Muscle of leg (tissue), 3 donors: ENCODE measurements at regions not wholly inside any gene's neighbourhood (a gene's known extent, or its start where the extent isn't known, plus 50 kb on each side); places are given as distances from the start of the nearest gene placed in this dataset.
"Not testable (repeated sequence)": the region's sequence is repeated elsewhere in the genome, so short reads cannot be mapped to it uniquely, and the experiment has no call there.

Source experiments
- DNase-seq: peaks from one replicate; pipeline ENCODE4 v3.0.0; 2013
- H3K27ac ChIP-seq: one replicate; pipeline ENCODE4 v1.5.1; 2013; ENCODE audit warnings: mild to moderate bottlenecking, low read length, control low read depth
- H3K27me3 ChIP-seq: one replicate; pipeline ENCODE4 v1.6.1; 2013; ENCODE audit warnings: low read length; ENCODE audit not compliant: control insufficient read depth, insufficient read depth
- H3K36me3 ChIP-seq: one replicate; pipeline ENCODE4 v1.6.1; 2013; ENCODE audit warnings: low read length; ENCODE audit not compliant: control insufficient read depth, insufficient read depth
- H3K4me1 ChIP-seq: one replicate; pipeline ENCODE4 v1.6.1; 2013; ENCODE audit warnings: low read length; ENCODE audit not compliant: control insufficient read depth, insufficient read depth
- H3K4me3 ChIP-seq: one replicate; pipeline ENCODE4 v1.5.1; 2013; ENCODE audit warnings: low read length, control low read depth
- H3K9me3 ChIP-seq: replicated peaks from 2 replicates; pipeline ENCODE4 v1.6.1; 2013; ENCODE audit warnings: low read depth, low read length; ENCODE audit not compliant: control insufficient read depth
- WGBS: methylation state at CpG from one replicate; pipeline ENCODE4 v1.1.5; 2013; ENCODE audit warnings: missing lambda C conversion rate; ENCODE audit not compliant: insufficient coverage; 5-methylcytosine and 5-hydroxymethylcytosine counted together

DNA sequence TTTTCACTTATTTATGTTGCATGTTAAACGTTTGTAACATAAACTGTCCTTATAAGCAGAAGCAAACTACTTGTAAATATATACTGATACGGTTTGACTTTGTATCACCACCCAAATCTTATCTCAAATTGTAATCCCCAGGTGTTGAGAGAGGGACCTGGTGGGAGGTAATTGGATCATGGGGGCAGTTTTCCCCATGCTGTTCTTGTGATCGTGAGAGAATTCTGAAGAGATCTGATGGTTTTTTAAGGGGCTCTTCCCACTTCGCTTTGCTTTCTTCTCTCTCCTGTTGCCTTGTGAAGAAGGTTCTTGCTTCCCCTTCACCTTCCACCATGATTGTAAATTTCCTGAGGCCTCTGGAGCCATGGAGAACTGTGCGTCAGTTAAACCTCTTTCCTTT, 87.1 kb upstream of the MAPK10 start:
- H3K27me3 ChIP-seq, result no peaks in the 10 kb centered on the region
- no peak overlapping the region for H3K4me3 ChIP-seq
- H3K9me3 ChIP-seq, result no peaks in the 10 kb centered on the region
- no peak for DNase-seq
- H3K4me1 ChIP-seq, result no peaks in the 10 kb centered on the region
- 100% methylated on average over 1 of the region's 5 CpGs for WGBS
- H3K27ac ChIP-seq, result no peak overlapping the region
- H3K36me3 ChIP-seq, result no peaks in the 10 kb centered on the region

DNA sequence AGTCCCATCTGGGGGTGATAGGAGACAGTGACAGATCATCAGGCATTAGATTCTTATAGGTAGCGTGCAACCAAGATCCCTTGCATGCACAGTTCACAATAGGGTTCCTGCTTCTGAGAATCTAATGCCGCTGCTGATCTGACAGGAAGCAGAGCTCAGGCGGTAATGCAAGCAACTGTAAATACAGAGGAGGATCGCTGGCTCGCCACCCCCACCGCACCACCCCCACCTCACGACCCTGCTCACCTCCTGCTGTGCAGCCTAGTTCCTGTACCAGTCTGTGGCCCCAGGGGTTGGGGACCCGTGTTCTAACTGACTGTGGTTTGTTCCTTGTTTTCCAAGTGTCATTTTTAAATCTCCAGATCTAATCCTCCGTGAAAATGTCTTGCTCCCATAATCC, 89.0 kb upstream of the MAPK10 start:
- H3K27ac ChIP-seq, result no peak overlapping the region
- no peaks in the 10 kb centered on the region for H3K9me3 ChIP-seq
- DNase-seq, result no peak
- H3K36me3 ChIP-seq, result no peaks in the 10 kb centered on the region
- H3K27me3 ChIP-seq, result no peaks in the 10 kb centered on the region
- H3K4me1 ChIP-seq, result no peaks in the 10 kb centered on the region
- WGBS, result 62% methylated on average over 7 of the region's 9 CpGs
- no peak overlapping the region for H3K4me3 ChIP-seq

DNA sequence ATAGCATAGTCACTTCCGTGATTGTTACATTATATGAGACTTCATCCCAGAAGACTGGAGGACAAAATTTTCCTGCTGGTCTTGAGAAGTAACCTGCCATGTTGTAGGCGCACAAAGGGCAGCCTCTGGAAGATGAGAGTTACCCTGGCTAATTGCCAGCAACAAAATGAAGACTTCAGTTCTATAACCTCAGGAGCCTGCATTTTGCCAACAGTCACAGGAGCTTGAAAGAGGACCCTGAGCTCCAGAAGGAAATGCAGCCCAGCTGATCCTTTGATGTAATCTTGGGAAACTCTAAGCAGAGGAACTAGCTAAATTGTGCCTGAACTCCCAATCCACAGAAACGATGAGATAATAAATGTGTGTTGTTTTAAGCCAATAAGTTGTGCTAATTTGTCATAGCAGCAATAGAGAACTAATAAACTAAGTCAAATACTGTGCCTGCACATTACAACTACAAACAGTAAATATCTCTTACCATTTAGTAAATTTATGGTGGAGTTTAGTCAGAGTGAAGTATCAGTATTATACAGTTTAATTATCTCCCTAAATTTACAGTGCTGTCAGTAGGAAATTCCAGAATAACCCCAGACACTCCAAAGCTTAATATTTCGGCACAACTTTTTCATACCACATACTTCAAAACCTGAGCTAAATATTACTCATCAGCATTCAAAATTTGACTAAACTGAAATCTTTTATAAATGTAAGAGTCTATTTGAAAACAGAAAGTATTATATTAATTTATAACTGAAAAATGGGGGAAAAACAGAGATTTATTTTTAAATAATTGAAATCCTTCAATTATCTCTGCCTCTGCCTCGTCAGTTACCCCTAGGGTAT, 90.1 kb upstream of the MAPK10 start:
- Histone ChIP-seq H3K9me3 (no peaks in the 10 kb centered on the region), H3K4me1 (no peaks in the 10 kb centered on the region), H3K36me3 (no peaks in the 10 kb centered on the region), H3K27ac (no peak overlapping the region), H3K4me3 (no peak overlapping the region), H3K27me3 (no peaks in the 10 kb centered on the region)
- 94% methylated on average over 2 of the region's 5 CpGs for WGBS
- DNase-seq, result no peak

DNA sequence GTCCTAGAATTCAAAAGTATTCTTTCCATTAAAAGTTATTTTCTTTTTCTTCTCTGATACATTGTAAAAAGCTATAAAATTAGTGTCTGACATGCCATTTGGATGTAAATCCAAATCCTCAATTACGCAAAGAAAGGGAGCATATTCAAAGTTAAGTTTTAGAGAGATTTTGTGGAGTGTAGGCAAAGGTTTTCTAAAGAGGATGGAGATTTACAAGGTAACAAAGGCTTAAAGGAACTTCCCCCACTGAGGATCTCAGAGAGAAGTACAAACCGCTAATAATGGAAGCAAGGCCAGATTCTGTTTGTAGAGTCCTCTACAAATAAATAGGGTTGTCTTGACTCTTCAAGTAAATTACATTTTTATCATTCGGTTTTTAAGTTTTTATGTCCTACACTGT, 91.0 kb upstream of the MAPK10 start:
- no peaks in the 10 kb centered on the region for H3K27me3 ChIP-seq
- H3K36me3 ChIP-seq, result no peaks in the 10 kb centered on the region
- no CpG with 5 or more reads among the region's 3 CpGs for WGBS
- no peaks in the 10 kb centered on the region for H3K9me3 ChIP-seq
- no peak overlapping the region for H3K27ac ChIP-seq
- DNase-seq, result no peak
- no peaks in the 10 kb centered on the region for H3K4me1 ChIP-seq
- H3K4me3 ChIP-seq, result no peak overlapping the region

DNA sequence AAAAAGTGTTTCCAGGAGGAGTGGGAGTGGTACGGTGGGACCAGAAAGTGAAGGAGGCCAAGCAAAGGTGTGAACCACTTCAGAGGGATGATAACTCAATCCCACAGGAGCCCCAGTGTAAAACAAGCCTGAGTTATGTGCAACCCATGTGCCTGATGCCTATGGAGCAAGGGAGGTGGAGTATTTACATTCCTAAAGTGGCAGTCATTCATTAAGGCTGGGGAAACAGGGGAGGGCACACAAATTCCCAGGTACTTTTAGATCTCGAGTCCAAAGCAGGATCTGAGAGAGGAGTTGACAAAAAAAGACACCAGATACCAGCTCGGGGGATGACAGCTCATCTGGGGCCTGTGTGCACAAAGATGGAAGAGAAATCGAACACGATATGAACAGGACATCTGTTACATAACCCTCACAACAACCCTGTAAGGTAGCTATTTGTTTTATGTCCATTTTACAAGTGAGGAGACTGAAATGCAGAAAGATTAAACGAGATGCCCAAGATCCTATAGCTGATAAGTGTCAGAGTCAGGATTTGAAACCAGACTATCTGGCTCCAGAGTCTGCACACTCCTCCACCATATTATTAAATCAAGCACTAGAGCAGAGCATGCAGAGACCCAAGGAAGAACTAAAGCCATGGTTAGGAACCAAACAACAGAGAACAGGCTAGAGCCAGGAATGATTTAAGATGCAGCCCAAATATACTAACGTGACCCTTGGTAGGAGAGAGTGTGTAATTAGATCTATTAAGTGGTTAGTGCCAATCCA, 91.9 kb upstream of the MAPK10 start:
- H3K27me3 ChIP-seq, result no peaks in the 10 kb centered on the region
- WGBS, result 22% methylated on average over 1 of the region's 7 CpGs
- no peak overlapping the region for H3K27ac ChIP-seq
- no peak overlapping the region for H3K4me3 ChIP-seq
- no peak for DNase-seq
- H3K4me1 ChIP-seq, result no peaks in the 10 kb centered on the region
- no peaks in the 10 kb centered on the region for H3K36me3 ChIP-seq
- no peaks in the 10 kb centered on the region for H3K9me3 ChIP-seq

DNA sequence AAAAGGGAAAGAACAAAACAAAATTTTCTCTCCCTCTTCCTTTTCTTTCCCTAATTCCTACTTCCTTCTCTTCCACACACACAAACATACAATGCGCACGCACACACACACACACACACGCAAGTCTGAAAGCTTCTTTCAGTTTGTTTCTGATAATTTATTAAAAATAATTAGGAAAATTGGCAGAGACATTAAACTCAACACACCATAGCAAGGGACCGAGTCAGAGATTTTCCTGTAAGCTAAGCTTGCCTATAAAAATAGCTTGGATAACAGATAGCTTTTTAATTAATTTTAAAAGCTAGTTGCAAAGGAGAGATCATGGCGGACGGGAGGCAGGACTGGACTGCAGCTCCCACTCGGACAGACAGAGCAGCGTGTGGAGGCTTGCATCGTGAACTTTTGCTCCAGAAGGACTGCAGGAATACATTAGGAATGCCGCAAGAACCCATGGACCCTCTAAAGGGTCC, 92.6 kb upstream of the MAPK10 start:
- H3K27ac ChIP-seq, result no peak overlapping the region
- H3K4me1 ChIP-seq, result no peaks in the 10 kb centered on the region
- H3K27me3 ChIP-seq, result no peaks in the 10 kb centered on the region
- WGBS, result 84% methylated on average over 5 of the region's 10 CpGs
- DNase-seq, result no peak
- H3K36me3 ChIP-seq, result no peaks in the 10 kb centered on the region
- no peak overlapping the region for H3K4me3 ChIP-seq
- no peaks in the 10 kb centered on the region for H3K9me3 ChIP-seq

DNA sequence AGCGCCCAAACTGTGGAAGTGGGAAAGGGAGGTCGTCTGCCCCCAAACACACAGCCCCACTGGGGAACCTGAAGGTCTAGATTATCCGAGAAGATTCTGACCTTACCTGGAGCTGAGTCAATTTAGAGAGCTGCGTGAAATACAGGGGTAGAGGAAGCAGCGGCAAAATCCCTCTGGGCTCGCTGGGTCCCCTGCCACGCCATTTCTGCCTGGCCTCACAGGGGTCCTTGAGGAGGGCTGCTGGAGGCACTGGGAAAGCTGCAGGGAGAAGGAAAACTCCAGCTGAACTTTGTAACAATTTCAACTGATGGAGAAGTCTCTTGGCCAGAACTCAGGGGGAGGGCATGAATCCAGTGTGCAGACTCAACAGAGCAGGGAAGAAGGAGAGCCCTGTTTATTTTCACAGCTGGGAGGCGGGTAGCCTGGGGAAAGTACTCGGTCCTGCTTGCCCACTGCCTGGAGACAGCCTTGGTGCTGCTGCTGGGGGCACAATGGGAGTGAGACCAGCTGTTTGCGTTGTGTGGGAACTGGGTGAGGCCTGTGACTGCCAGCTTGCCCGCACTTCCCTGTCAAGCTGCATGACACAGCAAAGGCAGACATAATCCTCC, 93.2 kb upstream of the MAPK10 start:
- Histone ChIP-seq H3K4me1 (no peaks in the 10 kb centered on the region), H3K4me3 (no peak overlapping the region), H3K9me3 (no peaks in the 10 kb centered on the region), H3K27me3 (no peaks in the 10 kb centered on the region), H3K36me3 (no peaks in the 10 kb centered on the region), H3K27ac (no peak overlapping the region)
- DNase-seq, result peak; percentile 12
- 75% methylated on average over 8 of the region's 11 CpGs for WGBS

DNA sequence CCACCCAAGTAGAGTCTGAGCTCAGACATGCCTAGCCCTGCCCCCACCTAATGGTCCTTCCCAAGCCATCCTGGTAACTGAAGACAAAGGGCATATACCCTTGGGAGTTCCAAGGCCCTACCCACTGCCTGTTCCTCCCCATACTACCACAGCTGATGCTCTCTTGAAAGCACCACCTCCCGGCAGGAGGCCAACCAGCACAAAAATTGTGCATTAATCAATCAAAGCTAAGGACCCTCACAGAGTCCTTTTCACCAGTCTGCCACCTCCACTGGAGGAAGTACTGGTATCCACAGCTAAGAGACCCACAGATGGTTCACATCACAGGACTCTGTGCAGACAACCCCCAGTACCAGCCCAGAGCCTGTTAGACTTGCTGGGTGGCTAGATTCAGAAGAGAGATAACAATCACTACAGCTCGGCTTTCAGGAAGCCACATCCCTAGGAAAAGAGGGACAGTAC, 93.8 kb upstream of the MAPK10 start:
- not testable (repeated sequence) for H3K36me3 ChIP-seq, H3K4me3 ChIP-seq, DNase-seq, H3K27ac ChIP-seq, H3K4me1 ChIP-seq, H3K27me3 ChIP-seq, H3K9me3 ChIP-seq
- 55% methylated on average over 1 of the region's 2 CpGs for WGBS

DNA sequence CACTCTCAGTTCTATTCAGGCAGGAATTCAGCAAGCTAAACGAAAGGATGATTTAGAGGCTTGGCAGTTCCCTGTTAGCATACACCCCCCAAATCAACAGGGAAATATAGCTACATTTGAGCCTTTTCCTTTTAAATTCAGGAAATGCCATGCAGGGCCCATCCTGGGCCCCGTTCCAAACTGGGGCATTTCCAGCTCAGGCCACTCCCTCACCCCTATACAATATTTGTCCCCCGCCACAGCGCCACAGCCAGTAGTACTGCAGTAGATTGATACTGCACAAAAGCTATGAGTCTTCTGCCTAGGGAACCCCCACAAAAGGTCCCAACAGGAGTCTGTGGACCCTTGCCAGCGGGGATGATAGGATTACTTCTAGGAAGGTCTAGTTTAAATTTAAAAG, 102.0 kb upstream of the MAPK10 start:
- no peaks in the 10 kb centered on the region for H3K36me3 ChIP-seq
- 73% methylated on average over 4 of the region's 5 CpGs for WGBS

DNA sequence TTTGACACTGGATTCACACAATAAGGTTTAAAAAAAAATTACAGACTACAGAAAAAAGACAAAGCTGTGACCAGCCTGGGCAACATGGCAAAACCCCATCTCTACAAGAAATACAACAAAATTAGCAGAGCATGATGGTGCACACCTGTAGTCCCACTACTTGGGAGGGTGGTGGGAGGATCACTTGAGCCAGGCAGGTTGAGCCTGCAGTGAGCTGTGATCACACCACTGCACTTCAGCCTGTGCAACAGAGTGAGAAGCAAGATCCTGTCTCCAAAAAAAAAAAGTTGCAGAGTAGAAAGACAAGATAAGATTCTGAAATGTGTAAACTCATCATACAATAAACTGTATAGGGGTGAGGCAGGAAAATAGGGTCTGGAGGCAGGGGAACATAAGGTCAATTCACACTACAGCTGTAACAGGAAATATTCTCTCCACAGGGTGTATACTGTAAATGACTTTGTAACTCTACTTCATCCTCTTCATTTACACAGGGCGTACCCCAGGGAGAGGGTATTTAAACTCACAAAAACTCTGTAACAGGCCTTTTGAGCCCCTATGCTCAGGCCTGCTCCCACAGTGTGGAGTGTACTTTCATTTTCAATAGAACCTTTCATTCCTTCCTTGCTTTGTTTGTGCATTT, 112.6 kb upstream of the MAPK10 start:
- no CpG with 5 or more reads among the region's 1 CpG for WGBS
- Histone ChIP-seq H3K27ac (no peak overlapping the region), H3K4me1 (no peaks in the 10 kb centered on the region), H3K27me3 (no peaks in the 10 kb centered on the region), H3K36me3 (no peaks in the 10 kb centered on the region), H3K9me3 (no peaks in the 10 kb centered on the region), H3K4me3 (no peak overlapping the region)
- no peak for DNase-seq

More for the DNA sequence above, 102.0 kb upstream of the MAPK10 start:
- Histone ChIP-seq H3K27me3 (no peaks in the 10 kb centered on the region), H3K27ac (no peak overlapping the region), H3K4me1 (no peaks in the 10 kb centered on the region), H3K9me3 (no peaks in the 10 kb centered on the region), H3K4me3 (no peak overlapping the region)
- no peak for DNase-seq
